Calu3 (cell line): ENCODE measurements at regions not wholly inside any gene's neighbourhood (a gene's known extent, or its start where the extent isn't known, plus 50 kb on each side); places are given as distances from the start of the nearest gene placed in this dataset.
A peak's percentile ranks its signal among the peaks of the same experiment; 100 is the strongest.

Experiments
- BruUV-seq: library from RNA; stranded (reverse); fragments of 400-500 nt; replicated peaks from 2 replicates; lab custom pipeline; 2021; lab: Mats Ljungman, UMichigan
- CTCF ChIA-PET: fragments of 300-600 bp; sonication (Branson Sonifier 250); formaldehyde crosslinking; loops from one replicate; lab custom pipeline; 2022; ENCODE audit warnings: antibody characterized with exemption; lab: Charles Lee
- DNase-seq: peaks from one replicate; pipeline ENCODE4 v3.0.0; 2022
- H3K27ac Mint-ChIP-seq: one replicate; pipeline ENCODE4 v1.8.0; 2022; ENCODE audit warnings: mixed read lengths; ENCODE audit not compliant: unreplicated experiment
- H3K27me3 Mint-ChIP-seq: one replicate; pipeline ENCODE4 v1.8.0; 2022; ENCODE audit warnings: mixed read lengths; ENCODE audit not compliant: unreplicated experiment
- H3K36me3 Mint-ChIP-seq: one replicate; pipeline ENCODE4 v1.8.0; 2022; ENCODE audit warnings: mild to moderate bottlenecking, moderate library complexity, mixed read lengths; ENCODE audit not compliant: insufficient read depth, unreplicated experiment
- H3K4me1 Mint-ChIP-seq: one replicate; pipeline ENCODE4 v1.8.0; 2022; ENCODE audit warnings: mild to moderate bottlenecking, low read depth, mixed read lengths; ENCODE audit not compliant: unreplicated experiment
- H3K4me3 Mint-ChIP-seq: one replicate; pipeline ENCODE4 v1.8.0; 2022; ENCODE audit warnings: mild to moderate bottlenecking, low read depth, moderate library complexity, mixed read lengths; ENCODE audit not compliant: unreplicated experiment
- H3K9me3 Mint-ChIP-seq: one replicate; pipeline ENCODE4 v1.8.0; 2022; ENCODE audit warnings: low read depth, mixed read lengths; ENCODE audit not compliant: unreplicated experiment
- CTCF ChIP-seq: fragments of 200-600 bp; IDR thresholded peaks from one replicate; pipeline ENCODE4 v1.8.0; 2022; ENCODE audit warnings: antibody characterized with exemption; ENCODE audit not compliant: unreplicated experiment
- intact Hi-C: fragments of 100-400 bp; cut with micrococcal nuclease; formaldehyde crosslinking; loops from one replicate; pipeline ENCODE4 v1.10.0; 2022; ENCODE audit not compliant: unreplicated experiment

GRCh38 chr17:33750943-33751701 lies 458.0 kb upstream of the ASIC2 start:
- no peak overlapping the region for H3K4me3 Mint-ChIP-seq
- H3K4me1 Mint-ChIP-seq, result no peaks in the 10 kb centered on the region
- intact Hi-C loops, result loop anchor here (1.0 to 2.0 kb wide), 2 partner anchors 26 to 77 kb away; no protein-coding TSS in a partner anchor
- H3K9me3 Mint-ChIP-seq, result no peaks in the 10 kb centered on the region
- peak; percentile 82 for TF ChIP-seq CTCF
- peaks cover 78% of the 10 kb centered on the region for H3K27me3 Mint-ChIP-seq
- CTCF ChIA-PET, result interaction anchor here (0.6 to 0.9 kb wide), 3 partner anchors 26 to 76 kb away, joined by 3 to 4 read pairs (median 3); no protein-coding TSS in a partner anchor
- H3K27ac Mint-ChIP-seq, result no peak overlapping the region
- H3K36me3 Mint-ChIP-seq, result no peaks in the 10 kb centered on the region
- no TSS peak for BruUV-seq
- DNase-seq, result peak; percentile 64

- intact Hi-C loops, result loop anchor here (1.0 to 2.0 kb wide), 2 partner anchors 27 to 77 kb away; no protein-coding TSS in a partner anchor
- no TSS peak for BruUV-seq
- Mint-ChIP-seq H3K27ac (no peak overlapping the region), H3K4me3 (no peak overlapping the region), H3K9me3 (no peaks in the 10 kb centered on the region), H3K36me3 (no peaks in the 10 kb centered on the region), H3K4me1 (no peaks in the 10 kb centered on the region), H3K27me3 (peaks cover 79% of the 10 kb centered on the region)
- TF ChIP-seq CTCF, result no peak
- DNase-seq, result no peak
- CTCF ChIA-PET, result no interaction called here
These were observed 458.6 kb upstream of the ASIC2 start for GRCh38 chr17:33751702-33752065.

GRCh38 chr17:33753452-33753851 lies 460.4 kb upstream of the ASIC2 start:
- no peak for TF ChIP-seq CTCF
- Mint-ChIP-seq H3K4me1 (no peaks in the 10 kb centered on the region), H3K27me3 (peaks cover 64% of the 10 kb centered on the region), H3K9me3 (no peaks in the 10 kb centered on the region), H3K27ac (no peak overlapping the region), H3K4me3 (no peak overlapping the region), H3K36me3 (no peaks in the 10 kb centered on the region)
- CTCF ChIA-PET, result no interaction called here
- DNase-seq, result no peak
- intact Hi-C loops, result no loop called here
- no TSS peak for BruUV-seq

- no peak overlapping the region for H3K27ac Mint-ChIP-seq
- DNase-seq, result no peak
- no peak overlapping the region for H3K4me3 Mint-ChIP-seq
- no peak for TF ChIP-seq CTCF
- H3K27me3 Mint-ChIP-seq, result peaks cover 51% of the 10 kb centered on the region
- CTCF ChIA-PET, result no interaction called here
- BruUV-seq, result no TSS peak
- no peaks in the 10 kb centered on the region for H3K4me1 Mint-ChIP-seq
- no peaks in the 10 kb centered on the region for H3K36me3 Mint-ChIP-seq
- H3K9me3 Mint-ChIP-seq, result no peaks in the 10 kb centered on the region
- intact Hi-C loops, result no loop called here
These were observed 462.9 kb upstream of the ASIC2 start for GRCh38 chr17:33756021-33756420.
